ENCODE measurements at regions not wholly inside any gene's neighbourhood (a gene's known extent, or its start where the extent isn't known, plus 50 kb on each side); places are given as distances from the start of the nearest gene placed in this dataset.
"Not testable (repeated sequence)": the region's sequence is repeated elsewhere in the genome, so short reads cannot be mapped to it uniquely, and the experiment has no call there.

- DNase-seq: no peak
These were observed 1378.1 kb downstream of the EFNA5 start for GRCh38 chr5:106292654-106293053.

DNA sequence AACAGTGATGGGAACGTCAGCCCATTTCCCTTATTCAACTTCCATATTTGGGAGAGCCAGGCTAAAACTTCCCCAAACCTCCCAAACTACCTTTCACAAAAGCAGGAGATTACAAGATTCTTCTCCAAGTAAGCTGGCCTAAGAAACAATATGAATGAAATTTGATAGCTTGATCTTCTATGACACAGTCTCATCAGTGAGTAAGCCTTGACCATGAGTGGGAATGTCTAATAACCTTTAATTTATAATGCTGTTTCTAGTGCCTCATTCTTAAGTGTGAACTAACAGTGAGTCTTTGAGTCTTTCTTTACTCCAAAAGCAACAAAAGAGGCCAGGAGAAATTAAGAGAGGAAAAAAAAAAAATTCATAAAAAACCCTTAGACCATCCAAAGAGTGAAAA is 1379.9 kb downstream of the EFNA5 start:
- DNase-seq: no peak

GRCh38 chr5:106288979-106289378 is 1381.8 kb downstream of the EFNA5 start:
- no peak for DNase-seq

GRCh38 chr5:106277540-106278096 is 1393.1 kb downstream of the EFNA5 start:
- no peak for DNase-seq

- DNase-seq: no peak
These were observed 1401.4 kb downstream of the EFNA5 start for GRCh38 chr5:106269252-106269843.

- DNase-seq: no peak
These were observed 1403.5 kb downstream of the EFNA5 start for GRCh38 chr5:106267256-106267655.

DNA sequence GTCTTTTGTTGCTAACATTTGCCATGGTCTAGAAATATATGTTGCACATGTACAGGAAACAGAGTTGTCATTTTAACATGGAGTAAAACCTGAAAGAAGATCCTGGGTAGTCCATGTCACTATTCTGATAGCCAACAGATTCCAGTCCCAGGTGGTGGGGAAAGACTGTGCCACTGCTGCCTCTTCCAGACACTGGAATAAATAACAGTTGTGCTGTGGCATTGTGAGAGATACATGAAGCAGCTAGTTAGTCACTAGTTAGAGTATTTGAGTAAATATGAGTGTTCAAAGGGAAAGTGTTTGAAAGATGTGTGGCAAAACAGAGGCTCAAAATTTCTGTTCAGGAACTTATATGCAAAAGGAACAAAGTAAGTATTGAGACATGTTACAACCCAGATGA is 1408.3 kb downstream of the EFNA5 start:
- no peak for DNase-seq

DNA sequence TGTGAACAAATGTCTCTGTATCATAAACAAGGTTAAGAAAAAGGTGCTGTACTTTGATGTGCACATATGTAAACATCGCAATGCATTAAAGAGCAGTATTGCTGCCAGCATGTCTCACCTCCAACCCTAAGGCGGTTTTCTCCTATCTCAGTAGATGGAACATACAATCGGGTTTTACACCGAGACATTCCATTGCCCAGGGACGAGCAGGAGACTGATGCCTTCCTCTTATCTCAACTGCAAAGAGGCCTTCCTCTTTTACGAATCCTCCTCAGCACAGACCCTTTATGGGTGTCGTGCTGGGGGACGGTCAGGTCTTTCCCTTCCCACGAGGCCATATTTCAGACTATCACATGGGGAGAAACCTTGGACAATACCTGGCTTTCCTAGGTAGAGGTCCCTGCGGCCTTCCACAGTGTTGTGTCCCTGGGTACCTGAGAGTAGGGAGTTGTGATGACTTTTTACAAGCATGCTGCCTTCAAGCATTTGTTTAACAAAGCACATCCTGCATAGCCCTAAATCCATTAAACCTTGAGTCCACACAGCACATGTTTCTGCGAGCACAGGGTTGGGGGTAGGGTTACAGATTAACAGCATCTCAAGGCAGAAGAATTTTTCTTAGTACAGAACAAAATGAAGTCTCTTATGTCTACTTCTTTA is 1411.2 kb downstream of the EFNA5 start:
- not testable (repeated sequence) for DNase-seq

- no peak for DNase-seq
These were observed 1412.1 kb downstream of the EFNA5 start for GRCh38 chr5:106258591-106259125.

DNA sequence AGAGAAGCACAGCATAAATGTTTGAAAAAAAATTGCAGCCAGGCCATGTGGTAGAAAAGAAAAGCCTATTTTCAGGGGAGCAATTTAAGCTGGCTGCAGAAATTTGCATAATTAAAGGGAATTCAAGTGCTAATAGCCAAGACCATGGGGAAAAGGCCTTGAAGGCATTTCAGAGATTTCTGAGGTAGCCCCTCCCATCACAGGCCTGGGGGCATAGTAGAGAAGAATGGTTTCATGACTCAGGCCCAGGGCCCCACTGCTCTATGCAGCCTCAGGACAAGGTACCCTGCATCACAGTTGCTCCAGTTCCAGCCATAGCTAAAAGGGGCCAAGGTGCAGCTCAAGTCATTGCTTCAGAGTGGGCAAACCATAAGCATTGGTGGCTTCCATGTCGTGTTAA is 1416.0 kb downstream of the EFNA5 start:
- DNase-seq: no peak

DNA sequence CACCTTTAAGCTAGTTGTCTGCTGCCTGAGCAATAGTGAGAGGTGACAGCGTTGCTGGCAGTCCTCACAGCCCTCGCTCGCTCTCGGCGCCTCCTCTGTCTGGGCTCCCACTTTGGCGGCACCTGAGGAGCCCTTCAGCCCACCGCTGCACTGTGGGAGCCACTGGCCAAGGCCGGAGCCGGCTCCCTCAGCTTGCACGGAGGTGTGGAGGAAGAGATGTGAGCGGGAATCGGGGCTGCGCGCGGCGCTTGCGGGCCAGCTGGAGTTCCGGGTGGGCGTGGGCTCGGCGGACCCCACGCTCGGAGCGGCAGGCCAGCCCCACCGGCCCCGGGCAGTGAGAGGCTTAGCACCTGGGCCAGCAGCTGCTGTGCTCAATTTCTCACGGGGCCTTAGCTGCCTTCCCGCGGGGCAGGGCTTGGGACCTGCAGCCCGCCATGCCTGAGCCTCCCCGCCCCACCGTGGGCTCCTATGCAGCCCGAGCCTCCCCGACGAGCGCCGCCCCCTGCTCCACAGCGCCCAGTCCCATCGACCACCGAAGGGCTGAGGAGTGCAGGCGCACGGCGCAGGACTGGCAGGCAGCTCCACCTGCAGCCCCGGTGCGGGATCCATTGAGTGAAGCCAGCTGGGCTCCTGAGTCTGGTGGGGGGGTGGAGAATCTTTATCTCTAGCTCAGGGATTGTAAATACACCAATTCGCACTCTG is 1424.5 kb downstream of the EFNA5 start:
- DNase-seq: not testable (repeated sequence)

DNA sequence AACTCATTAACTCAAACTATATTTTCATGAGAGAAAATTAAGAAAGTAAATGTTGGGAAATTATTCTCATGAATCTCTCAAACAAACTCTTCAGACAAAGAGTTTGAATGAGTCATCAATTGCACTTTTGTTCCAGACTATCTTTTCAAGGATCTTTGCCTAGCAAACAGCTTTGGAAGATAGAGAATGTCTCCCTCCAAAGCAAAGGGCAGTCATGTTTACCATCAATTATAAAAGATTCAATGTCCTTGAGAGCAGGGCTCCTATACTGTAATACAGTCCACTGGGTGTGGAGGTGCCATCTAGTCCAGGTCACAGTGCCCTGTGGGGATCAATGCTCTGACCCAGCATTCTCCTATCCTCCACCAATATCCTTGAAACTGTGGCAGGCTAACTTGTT is 1429.3 kb downstream of the EFNA5 start:
- no peak for DNase-seq

- DNase-seq: no peak
These were observed 1464.7 kb downstream of the EFNA5 start for GRCh38 chr5:106205916-106206571.

DNA sequence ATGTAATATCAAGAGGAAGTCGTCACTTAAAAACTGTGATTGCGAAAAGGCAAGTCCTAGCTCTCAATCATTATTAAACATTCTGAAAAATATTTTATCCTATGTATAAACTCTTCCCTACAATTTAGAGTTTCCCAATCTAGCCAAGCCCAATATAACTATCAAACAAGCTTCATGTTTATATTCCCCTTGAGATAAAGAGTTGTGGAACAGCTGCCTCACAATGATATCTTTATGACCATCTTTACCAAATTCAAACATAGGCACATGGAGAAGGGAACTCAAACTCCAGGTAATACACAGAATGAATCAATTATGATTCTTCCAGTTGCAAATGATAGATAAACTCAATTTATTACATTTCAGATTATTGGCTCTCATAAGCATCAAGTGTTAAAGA is 1468.7 kb downstream of the EFNA5 start:
- DNase-seq: no peak

DNA sequence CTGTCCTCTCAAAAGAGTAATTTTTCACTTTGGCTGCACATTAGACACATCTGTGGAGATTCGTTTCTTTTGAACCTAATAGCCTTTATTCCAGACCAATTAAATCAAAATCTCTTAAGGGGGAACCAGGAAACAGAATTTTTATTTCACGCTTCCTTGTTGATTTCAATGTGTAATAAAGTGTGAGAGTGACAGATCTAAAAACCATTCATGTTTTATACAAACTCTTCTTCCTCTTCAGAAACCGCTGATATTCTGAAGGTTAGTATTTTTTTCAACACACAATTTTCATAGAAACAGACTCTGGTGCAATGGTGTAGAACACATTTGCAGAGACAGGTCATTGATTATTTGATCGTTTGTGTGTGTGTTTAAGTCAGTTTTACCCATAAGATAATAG is 1469.8 kb downstream of the EFNA5 start:
- no peak for DNase-seq

DNA sequence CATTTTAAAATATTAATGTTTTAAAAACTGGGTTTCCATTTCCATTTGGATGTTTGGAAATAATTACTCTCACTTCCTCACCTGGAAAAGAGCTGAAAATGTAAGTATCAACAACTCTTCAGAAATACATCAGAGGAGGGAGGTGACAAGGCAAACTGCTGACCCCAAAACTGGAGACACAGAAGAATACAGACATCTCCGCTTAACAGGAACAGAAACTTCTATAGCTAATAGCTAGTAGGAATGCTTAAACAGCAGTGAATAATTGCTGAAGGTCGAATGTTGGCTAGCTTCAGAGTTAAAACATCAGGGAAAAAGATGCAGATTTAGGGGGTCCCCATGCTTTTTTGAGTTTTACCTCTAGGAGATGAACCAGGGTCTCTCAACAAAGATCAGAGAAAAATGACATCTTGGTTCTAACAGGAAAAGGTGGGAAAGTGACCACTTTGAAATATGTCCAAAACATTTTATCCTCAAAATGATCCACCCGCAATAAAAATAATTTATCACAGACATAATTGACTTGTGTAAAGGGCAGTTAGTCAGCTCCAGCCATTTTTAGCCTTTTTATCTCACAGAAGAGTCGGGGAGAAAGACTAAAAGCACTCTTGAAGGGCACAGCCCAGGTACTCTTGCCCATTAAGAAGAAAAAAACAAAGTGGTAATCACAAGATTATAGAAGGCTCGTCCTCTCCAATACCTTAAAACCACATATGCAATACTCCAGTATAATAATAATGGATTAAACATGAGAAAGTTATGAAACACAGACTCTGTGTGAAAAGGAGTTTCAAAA is 1474.9 kb downstream of the EFNA5 start:
- DNase-seq: no peak

- DNase-seq: no peak
These were observed 1481.5 kb downstream of the EFNA5 start for GRCh38 chr5:106189121-106189809.

DNA sequence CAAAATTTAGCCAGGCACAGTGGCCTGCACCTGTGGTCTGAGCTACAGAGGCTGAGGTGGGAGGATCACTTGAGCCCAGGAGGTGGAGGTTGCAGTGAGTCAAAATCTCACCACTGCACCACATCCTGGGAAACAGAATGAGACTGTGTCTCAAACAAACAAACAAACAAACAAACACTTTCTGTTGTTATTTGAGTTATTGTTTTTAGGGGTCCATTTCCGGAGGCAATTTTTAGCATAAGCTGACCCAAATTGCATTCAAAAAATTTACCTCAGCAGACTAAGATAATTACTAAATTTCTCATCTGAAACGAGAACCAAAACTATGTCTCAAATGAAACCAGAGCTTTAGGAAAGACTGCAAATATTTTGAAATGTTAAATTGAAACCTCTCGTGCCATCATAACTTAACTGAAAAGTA is 1485.1 kb downstream of the EFNA5 start:
- DNase-seq: no peak

- no peak for DNase-seq
These were observed 1495.8 kb downstream of the EFNA5 start for GRCh38 chr5:106174903-106175302.

DNA sequence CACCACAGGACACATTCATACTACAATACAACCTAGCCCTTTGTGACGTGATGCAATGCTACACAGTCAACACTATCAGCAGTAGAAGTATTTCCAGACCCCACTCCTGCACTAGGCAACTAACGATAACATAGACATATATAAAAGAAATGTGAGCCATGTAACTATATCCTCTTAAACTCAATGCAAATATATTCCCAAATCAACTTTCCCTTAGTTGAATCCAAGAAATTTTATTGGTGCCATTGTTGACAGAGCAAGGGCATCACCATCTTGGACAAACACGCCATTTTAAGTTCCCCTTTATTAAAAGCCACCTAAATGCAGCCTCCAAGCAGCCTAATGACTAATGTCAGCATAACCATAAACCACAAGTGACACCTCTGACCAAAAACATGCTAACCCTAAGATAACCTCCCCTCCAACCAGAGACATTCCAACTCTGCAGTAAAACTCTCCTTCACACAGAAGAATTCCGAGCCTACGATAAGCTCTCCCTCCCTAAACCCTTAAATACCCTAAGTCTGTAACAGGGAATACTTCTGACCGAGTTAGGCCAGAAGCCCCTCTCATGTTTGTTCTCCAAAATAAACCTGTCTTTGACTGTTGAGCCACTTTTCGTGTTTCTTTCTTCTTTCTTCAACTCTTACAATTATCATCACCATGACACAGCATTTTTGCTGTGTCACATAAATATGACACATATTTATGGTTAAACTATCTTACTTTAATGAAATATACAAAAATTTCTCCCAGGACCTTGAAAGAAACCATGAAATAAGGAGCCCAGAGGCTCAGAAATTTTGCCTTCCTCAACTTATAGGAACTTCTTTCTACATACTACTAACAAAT is 1497.8 kb downstream of the EFNA5 start:
- no peak for DNase-seq

DNA sequence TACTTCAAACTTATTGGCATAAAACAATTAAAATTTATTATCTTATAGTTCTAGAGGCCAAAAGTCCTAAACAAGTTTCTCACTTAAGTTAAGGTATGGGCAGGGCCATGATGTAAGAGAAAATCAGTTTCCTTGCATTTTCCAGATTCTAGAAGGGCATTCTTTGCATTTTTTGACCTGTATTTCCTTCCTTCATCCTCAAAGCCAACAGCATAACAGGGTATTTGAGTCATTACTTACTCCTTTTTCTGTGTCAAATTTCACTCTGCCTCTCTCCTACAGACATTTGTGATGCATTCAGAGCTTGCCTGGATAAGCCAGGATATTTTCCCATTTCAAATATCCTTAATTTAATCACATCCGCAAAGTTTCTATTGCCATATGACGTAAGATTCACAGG is 1499.0 kb downstream of the EFNA5 start:
- DNase-seq: no peak

Data from hippocampal formation (tissue), 2 donors.